Immature natural killer cell (primary cell): ENCODE measurements at regions not wholly inside any gene's neighbourhood (a gene's known extent, or its start where the extent isn't known, plus 50 kb on each side); places are given as distances from the start of the nearest gene placed in this dataset.

Experiments used
- DNase-seq, 3 donors: peaks; one replicate each; pipeline ENCODE4 v3.0.0; 2022; ENCODE audit warnings: mixed read lengths in 1 of 3
- H3K27ac Mint-ChIP-seq, 6 donors: one replicate each; pipeline ENCODE4 v1.8.0; 2020; ENCODE audit warnings: mixed read lengths in 6 of 6, mild to moderate bottlenecking in 5 of 6, inconsistent platforms in 4 of 6, moderate library complexity in 3 of 6
- H3K27me3 Mint-ChIP-seq, 3 donors: one replicate each; pipeline ENCODE4 v1.8.0; 2020 to 2021; ENCODE audit warnings: low read depth in 3 of 3, mild to moderate bottlenecking in 3 of 3, mixed read lengths in 3 of 3, moderate library complexity in 3 of 3, inconsistent platforms in 1 of 3
- H3K36me3 Mint-ChIP-seq, 3 donors: one replicate each; pipeline ENCODE4 v1.8.0; 2020; ENCODE audit warnings: mixed read lengths in 3 of 3, inconsistent platforms in 2 of 3, mild to moderate bottlenecking in 2 of 3
- H3K4me1 Mint-ChIP-seq, 2 donors: one replicate each; pipeline ENCODE4 v1.8.0; 2020; ENCODE audit warnings: inconsistent platforms in 2 of 2, mild to moderate bottlenecking in 2 of 2, mixed read lengths in 2 of 2, moderate library complexity in 1 of 2
- H3K4me3 Mint-ChIP-seq, 5 donors: one replicate each; pipeline ENCODE4 v1.8.0; 2020; ENCODE audit warnings: mild to moderate bottlenecking in 5 of 5, mixed read lengths in 5 of 5, inconsistent platforms in 3 of 5, moderate library complexity in 3 of 5
- H3K9me3 Mint-ChIP-seq, 6 donors: one replicate each; pipeline ENCODE4 v1.8.0; 2020; ENCODE audit warnings: mild to moderate bottlenecking in 6 of 6, mixed read lengths in 6 of 6, inconsistent platforms in 4 of 6, moderate library complexity in 3 of 6

DNA sequence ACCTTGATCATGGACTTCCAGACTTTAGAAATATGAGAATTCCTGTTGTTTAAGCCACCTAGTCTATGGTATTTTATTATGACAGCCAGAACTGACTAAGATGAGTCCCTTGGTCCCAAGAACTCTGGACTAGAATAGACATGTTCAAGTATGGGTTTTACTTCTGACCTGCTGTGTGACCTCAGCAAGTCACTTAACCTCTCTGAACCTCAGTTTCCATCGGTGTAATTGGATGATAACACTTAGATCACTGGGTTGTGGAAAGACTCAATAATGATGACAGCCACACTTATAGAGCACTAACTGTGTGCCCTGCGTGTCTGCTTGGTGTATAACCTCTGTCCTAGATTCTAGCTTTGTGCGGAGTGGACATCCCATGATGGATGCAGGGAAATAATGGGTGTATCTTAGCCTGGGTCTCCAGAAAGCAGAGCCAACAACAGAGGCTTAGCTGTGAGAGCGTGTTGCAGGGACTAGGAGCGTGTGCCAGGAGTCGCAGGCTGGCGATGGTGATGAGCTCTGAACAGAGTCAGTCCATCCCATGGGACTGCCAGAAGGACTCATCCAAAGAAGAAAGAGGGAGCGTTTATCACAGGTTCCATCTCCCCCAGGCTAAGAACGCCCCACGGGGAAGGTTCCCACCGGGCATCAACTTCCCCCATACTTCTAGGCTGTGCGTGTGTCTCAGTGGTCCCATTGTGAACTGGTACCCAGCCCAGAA lies 93.2 kb upstream of the TP53I11 start:
- H3K36me3 Mint-ChIP-seq, result peaks cover 0 to 4% (median 0%) of the 10 kb centered on the region in 3 donors
- H3K27ac Mint-ChIP-seq, result no peak overlapping the region
- H3K4me1 Mint-ChIP-seq, result peaks cover 9 to 12% of the 10 kb centered on the region in 2 donors
- H3K9me3 Mint-ChIP-seq, result peaks cover 0 to 3% (median 0%) of the 10 kb centered on the region in 6 donors
- H3K4me3 Mint-ChIP-seq, result no peak overlapping the region
- peaks cover 2 to 5% (median 4%) of the 10 kb centered on the region in 3 donors for H3K27me3 Mint-ChIP-seq
- no peak for DNase-seq

DNA sequence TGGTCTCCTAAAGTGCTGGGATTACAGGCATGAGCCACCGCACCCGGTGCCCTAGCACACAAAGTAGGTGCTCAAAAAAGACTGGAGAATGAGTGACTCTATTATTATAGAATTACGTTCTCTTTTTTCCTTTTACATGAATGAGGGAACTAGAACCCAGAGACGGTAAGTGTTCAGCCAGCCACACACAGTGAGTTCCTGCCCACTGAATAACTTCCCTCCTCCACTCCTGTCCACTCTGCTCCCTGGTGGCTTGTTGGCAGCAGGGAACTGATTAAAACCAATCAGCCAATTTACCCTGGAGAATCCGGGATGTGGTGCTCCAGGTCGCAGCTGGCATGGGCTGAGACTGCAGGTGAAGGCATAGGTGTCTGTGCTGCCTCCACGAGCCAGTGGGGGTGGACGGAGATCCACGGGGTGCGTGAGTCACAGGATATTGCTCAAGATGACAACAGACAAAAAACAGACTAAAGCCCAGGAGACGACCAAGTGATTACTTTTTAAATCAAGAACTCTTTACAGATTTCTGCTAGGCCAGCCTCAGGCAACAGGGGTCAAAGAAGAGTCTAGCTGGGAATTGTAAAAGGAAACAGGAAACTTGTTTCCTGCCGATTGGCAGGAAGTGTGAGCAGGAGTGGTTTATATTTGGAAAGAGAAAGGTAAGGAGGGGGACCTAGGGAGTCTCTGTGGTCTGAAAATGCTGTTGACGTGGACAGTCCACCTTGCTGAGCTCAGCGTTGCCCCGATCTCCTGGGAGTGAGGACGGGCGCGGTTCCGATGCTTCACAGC lies 95.2 kb upstream of the TP53I11 start:
- Mint-ChIP-seq H3K9me3 (no peaks in the 10 kb centered on the region), H3K27me3 (peaks cover 2 to 7% (median 6%) of the 10 kb centered on the region in 3 donors), H3K27ac (peak overlapping the region in 1 of 6 donors; percentile 68), H3K4me1 (peaks cover 9 to 12% of the 10 kb centered on the region in 2 donors), H3K36me3 (peaks cover 0 to 2% (median 0%) of the 10 kb centered on the region in 3 donors), H3K4me3 (no peak overlapping the region)
- DNase-seq, result peak in 2 of 3 donors; percentile 9 to 14

DNA sequence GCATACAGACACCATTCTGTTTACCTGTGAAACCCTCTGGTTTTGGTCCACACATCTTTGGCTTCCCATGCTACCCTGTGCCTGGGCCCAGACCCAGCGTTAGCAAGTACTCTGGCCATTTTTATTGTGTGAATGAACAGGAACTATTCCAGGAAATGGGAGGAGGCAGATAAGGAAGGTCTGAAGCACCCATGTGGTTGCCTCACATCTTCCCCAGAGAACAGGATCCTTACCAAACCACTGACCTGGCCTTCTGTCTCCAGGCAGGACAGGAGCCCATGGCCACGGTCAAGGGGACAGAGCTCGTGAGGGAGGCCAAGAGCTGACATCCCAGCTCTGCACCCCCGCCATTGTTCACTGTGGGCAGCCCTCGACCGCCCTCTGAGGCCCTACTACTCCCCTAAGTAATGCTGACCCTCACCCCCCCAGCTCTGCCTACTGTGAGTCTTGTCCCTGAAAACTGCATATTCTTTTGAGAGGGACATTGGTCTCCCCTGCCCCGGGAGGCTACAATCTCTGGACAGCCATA lies 97.7 kb upstream of the TP53I11 start:
- Mint-ChIP-seq H3K36me3 (peaks cover 0 to 4% (median 0%) of the 10 kb centered on the region in 3 donors), H3K4me1 (peaks cover 9 to 12% of the 10 kb centered on the region in 2 donors), H3K9me3 (no peaks in the 10 kb centered on the region), H3K4me3 (no peak overlapping the region), H3K27ac (no peak overlapping the region), H3K27me3 (peaks cover 0 to 9% (median 8%) of the 10 kb centered on the region in 3 donors)
- no peak for DNase-seq

DNA sequence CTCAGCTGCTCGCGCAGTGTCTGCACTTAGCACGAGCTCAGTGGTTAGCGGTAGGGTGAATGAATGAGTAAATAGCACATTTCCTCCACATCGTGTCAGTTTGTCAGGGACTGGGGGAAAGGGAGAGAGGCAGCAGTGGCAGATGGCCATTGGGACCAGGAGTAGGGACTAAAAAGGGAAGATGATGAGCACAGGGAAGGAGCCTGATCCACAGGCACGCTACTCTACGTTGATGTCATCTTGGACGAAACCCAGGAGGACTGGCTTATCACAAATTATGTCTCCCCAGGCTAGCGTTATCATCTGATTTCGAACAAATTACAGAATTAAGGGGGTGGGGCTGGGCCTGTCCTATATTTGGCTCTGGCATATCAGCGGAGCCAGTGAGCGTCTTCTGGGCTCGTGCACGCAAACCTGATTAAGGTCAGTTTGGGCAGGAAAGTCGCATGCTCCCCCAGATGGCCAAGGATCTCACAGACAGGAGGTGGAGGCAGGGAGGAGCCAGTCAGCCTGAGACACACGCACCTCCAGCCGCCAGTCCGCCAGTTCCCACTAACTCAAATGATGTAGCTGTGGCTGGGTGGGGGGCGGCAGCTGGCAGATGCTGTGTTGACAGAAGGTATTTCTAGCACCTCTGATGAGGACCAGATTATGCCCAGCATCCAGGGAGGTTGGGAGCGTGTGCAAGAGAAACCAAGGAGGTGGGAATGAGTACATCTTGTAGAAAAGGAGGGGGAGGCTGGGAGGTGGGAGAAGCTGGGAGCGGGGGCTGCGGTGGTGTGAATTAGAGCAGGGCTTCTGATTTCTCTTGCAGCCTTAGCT lies 97.4 kb upstream of the PRDM11 start:
- H3K4me1 Mint-ChIP-seq, result peaks cover 9 to 12% of the 10 kb centered on the region in 2 donors
- no peak overlapping the region for H3K27ac Mint-ChIP-seq
- H3K36me3 Mint-ChIP-seq, result peaks cover 0 to 4% (median 0%) of the 10 kb centered on the region in 3 donors
- H3K27me3 Mint-ChIP-seq, result peaks cover 0 to 11% (median 8%) of the 10 kb centered on the region in 3 donors
- H3K4me3 Mint-ChIP-seq, result no peak overlapping the region
- no peak for DNase-seq
- no peaks in the 10 kb centered on the region for H3K9me3 Mint-ChIP-seq

DNA sequence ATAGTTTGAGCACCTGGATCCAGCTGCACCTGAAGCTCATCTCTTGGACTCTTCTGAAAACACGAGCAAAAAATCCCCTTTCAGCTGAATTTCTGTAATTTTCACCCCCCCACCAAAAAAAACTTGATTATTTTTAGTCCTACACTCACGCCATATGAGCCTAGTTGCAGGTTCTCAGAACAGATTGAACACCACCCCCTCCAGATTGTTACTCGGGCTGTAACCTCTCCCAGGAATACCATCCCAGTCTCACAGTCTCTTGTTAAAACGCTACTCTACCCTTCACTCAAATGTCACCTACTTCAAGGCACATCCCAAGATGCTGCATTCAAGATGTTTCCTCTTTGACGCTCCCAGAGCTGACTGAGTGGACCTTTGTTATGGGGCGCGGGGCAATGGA lies 96.3 kb upstream of the PRDM11 start:
- DNase-seq, result no peak
- H3K9me3 Mint-ChIP-seq, result no peaks in the 10 kb centered on the region
- peaks cover 0 to 4% (median 1%) of the 10 kb centered on the region in 3 donors for H3K36me3 Mint-ChIP-seq
- peaks cover 9 to 12% of the 10 kb centered on the region in 2 donors for H3K4me1 Mint-ChIP-seq
- H3K27ac Mint-ChIP-seq, result no peak overlapping the region
- H3K4me3 Mint-ChIP-seq, result no peak overlapping the region
- peaks cover 3 to 11% (median 6%) of the 10 kb centered on the region in 3 donors for H3K27me3 Mint-ChIP-seq

DNA sequence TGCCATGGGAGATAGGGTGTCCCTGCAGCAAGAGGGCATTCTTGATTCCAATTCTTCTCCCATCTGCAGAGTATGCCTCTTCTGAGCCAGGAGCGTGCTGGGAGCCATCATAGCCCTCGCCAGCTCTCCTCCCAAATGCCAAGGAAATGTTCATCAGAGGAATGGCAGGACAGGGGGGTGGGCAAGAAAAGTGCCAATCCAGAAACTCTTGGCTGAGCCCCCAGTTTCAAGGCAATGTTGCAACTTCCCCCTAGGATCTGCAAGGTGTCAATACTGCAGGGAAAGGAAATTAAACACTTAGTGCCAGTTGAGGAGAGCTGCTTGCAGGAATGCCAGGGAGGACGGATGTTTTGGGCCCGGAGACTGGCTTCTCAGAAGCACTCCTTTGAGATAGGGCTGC lies 94.8 kb upstream of the PRDM11 start:
- Mint-ChIP-seq H3K9me3 (no peaks in the 10 kb centered on the region), H3K27ac (no peak overlapping the region), H3K4me1 (peaks cover 0 to 2% of the 10 kb centered on the region in 2 donors)

DNA sequence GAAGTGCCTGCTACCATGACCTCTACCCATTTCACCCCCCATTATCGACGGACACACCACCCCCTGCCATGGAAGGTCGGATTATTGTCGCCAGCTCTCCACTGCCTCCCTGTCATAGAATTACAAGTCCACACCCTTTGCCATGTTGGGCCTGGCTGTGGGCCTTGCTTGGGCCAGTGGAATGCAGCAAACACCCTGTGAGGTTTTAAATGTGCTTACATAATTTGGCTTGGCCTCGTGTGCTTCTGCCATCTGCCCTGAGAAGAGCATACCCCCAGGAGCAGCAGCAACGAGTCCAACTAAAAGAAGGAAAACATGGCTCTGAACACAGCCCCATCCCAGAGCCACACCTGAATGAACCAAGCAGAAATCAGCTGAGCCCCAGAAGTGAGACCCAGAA lies 94.1 kb upstream of the PRDM11 start:
- no peaks in the 10 kb centered on the region for H3K9me3 Mint-ChIP-seq
- H3K36me3 Mint-ChIP-seq, result peaks cover 0 to 7% (median 4%) of the 10 kb centered on the region in 3 donors
- no peak overlapping the region for H3K4me3 Mint-ChIP-seq
- DNase-seq, result no peak
- H3K27me3 Mint-ChIP-seq, result peaks cover 2 to 9% (median 7%) of the 10 kb centered on the region in 3 donors
- no peak overlapping the region for H3K27ac Mint-ChIP-seq
- no peaks in the 10 kb centered on the region for H3K4me1 Mint-ChIP-seq

More for the DNA sequence above, 94.8 kb upstream of the PRDM11 start:
- peaks cover 0 to 7% (median 4%) of the 10 kb centered on the region in 3 donors for H3K36me3 Mint-ChIP-seq
- peaks cover 2 to 11% (median 7%) of the 10 kb centered on the region in 3 donors for H3K27me3 Mint-ChIP-seq
- DNase-seq, result no peak
- no peak overlapping the region for H3K4me3 Mint-ChIP-seq

DNA sequence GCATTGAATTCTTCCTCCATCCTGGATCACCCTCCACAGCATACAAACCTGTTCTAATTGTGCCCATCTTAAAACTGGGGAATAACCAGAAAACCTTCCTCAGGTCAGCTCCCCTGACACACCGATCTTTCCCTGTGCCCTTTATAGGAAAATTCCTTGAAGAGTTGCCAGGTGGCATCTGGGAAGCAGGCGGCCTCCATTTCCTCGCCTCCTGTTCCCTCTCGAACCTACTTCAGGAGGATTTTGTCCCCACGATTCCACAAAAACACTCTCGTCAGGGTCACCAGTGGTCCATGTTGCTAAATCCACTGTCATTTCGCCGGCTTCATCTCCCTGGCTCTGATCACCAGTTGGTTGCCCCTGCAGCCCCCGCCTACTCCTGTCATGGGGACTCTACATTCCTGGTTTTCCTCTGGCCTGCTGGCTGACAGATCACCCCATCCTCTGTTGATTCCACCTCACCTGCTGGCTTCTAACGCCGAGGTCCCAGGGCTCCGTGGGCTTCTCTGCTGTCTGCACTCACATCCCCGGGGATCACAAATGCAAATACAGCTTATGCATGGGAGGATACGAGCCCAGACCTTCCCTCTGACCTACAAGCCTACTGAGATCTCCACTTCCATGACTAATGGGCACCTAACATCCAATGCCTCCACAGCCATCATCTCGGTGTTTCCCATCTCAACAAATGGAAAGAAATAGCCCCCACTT lies 92.5 kb upstream of the PRDM11 start:
- peaks cover 2 to 7% (median 7%) of the 10 kb centered on the region in 3 donors for H3K27me3 Mint-ChIP-seq
- no peak overlapping the region for H3K4me3 Mint-ChIP-seq
- peaks cover 0 to 7% (median 4%) of the 10 kb centered on the region in 3 donors for H3K36me3 Mint-ChIP-seq
- DNase-seq, result no peak
- peaks cover 0 to 9% of the 10 kb centered on the region in 2 donors for H3K4me1 Mint-ChIP-seq
- H3K27ac Mint-ChIP-seq, result no peak overlapping the region
- H3K9me3 Mint-ChIP-seq, result no peaks in the 10 kb centered on the region

DNA sequence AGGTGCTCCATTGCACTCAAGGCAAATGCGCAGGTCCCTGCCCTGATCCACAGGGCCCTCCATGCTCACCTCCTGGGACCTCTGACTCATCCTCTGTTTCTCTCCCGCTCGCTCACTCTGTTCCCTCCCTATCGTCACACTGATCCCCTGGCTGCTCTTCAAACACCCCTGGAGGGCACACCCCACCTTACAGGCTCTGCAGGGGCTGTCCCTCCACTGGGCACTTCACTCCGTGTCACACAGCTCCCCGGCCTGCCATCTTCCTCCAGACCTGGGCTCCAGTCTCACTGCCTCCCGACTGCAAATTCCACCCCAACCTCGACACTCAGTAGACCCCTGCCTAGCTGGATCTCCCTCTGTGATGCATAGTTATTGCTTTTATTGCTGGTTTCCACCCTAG lies 91.5 kb upstream of the PRDM11 start:
- no peak for DNase-seq
- Mint-ChIP-seq H3K9me3 (no peaks in the 10 kb centered on the region), H3K27me3 (peaks cover 2 to 7% (median 7%) of the 10 kb centered on the region in 3 donors), H3K27ac (peak overlapping the region in 1 of 6 donors; percentile 49), H3K36me3 (peaks cover 0 to 7% (median 4%) of the 10 kb centered on the region in 3 donors), H3K4me1 (peaks cover 0 to 9% of the 10 kb centered on the region in 2 donors), H3K4me3 (no peak overlapping the region)

DNA sequence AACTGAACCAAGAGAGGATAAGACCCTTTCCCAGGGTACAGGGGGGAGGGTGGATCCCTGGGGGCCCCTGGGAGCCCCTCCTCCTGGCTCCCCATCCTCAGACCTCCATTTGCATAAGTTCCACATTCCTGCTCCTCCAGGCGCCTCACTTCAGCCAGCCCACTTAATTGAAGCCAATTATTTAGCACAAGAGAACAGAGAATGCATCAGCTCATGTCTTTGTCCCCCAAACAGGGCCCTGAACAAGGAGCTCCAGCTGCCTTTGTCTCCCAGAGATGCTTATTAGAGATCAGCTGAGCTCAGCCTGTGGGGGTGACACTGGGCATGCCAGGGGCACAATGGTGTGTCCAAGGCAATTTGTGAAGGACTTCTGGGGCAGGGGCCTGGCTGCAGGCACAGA lies 89.9 kb upstream of the PRDM11 start:
- Mint-ChIP-seq H3K4me1 (peaks cover 0 to 9% of the 10 kb centered on the region in 2 donors), H3K4me3 (no peak overlapping the region), H3K36me3 (peaks cover 0 to 7% (median 0%) of the 10 kb centered on the region in 3 donors), H3K27me3 (peaks cover 0 to 7% (median 2%) of the 10 kb centered on the region in 3 donors), H3K9me3 (no peaks in the 10 kb centered on the region), H3K27ac (no peak overlapping the region)
- no peak for DNase-seq

DNA sequence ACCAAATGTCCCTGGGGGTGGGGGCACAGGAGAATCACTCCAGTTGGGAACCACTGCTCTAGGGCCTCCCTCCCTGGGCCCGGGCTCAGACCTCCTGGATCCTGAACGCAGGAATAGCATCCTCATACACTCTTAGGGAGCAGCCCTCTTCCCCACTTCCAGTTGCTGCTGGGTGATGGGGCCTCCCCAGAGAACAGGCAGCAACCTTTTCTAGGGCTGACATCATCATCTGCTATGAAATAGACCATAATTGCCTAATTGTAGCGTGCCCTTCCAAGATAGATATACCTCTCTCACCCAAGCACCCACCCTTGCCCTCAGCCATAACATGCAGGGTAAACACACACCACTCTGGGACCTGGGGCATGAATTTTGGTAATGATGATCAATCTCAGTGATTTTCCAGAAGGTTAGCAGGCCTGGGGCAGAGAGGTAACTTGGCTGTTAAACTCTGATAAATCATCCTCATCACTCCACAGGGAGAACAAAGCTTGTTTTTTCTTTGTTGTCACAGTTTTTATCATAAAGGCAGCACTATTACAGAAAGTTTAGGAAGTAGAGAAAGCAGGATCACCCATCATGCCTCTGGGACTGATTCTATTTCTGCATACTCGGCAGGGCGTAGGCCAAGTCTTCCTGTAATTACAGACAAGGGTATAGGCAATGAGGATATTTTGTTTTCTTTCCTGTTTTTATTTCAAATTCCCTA lies 88.3 kb upstream of the PRDM11 start:
- Mint-ChIP-seq H3K27ac (peak overlapping the region in 3 of 6 donors; percentile 23 to 40 (median 37)), H3K9me3 (no peaks in the 10 kb centered on the region), H3K4me1 (peaks cover 0 to 9% of the 10 kb centered on the region in 2 donors), H3K27me3 (peaks cover 0 to 7% (median 2%) of the 10 kb centered on the region in 3 donors), H3K36me3 (peaks cover 0 to 7% (median 0%) of the 10 kb centered on the region in 3 donors), H3K4me3 (no peak overlapping the region)
- no peak for DNase-seq

DNA sequence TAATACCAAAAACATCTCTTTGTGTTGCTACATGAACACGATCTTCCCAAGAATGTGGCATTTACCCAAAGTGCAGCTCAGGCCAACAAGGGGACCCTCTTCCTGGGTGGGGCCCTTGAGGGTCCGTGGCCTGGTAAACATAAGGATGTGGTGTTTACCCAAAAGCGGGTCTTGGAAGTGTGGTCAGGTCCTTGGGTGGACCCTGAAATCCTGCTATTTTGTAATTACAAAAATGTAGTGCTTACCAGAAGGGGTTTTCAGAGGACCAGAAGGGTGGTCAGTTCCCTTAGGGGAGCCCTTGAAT lies 87.8 kb upstream of the PRDM11 start:
- peaks cover 0 to 9% of the 10 kb centered on the region in 2 donors for H3K4me1 Mint-ChIP-seq
- H3K36me3 Mint-ChIP-seq, result peaks cover 0 to 7% (median 1%) of the 10 kb centered on the region in 3 donors
- H3K27me3 Mint-ChIP-seq, result peaks cover 0 to 9% (median under 1%) of the 10 kb centered on the region in 3 donors
- no peak for DNase-seq
- peak overlapping the region in 2 of 6 donors; percentile 23 to 37 for H3K27ac Mint-ChIP-seq
- H3K4me3 Mint-ChIP-seq, result no peak overlapping the region
- peaks cover 0 to 1% (median under 1%) of the 10 kb centered on the region in 6 donors for H3K9me3 Mint-ChIP-seq
